ENCODE measurements at regions not wholly inside any gene's neighbourhood (a gene's known extent, or its start where the extent isn't known, plus 50 kb on each side); places are given as distances from the start of the nearest gene placed in this dataset.

- TF ChIP-seq ZBTB33 (IDR thresholded peaks at IDR 0.05; ENCODE audit: extremely low read depth, insufficient replicate concordance, low read length) (no peak), EGR1 (IDR thresholded peaks at IDR 0.05; ENCODE audit: low read depth) (no peak), SP1 (IDR thresholded peaks at IDR 0.05; ENCODE audit: low read depth) (no peak), EZH2phosphoT487 (IDR thresholded peaks at IDR 0.05; ENCODE audit: borderline replicate concordance) (no peak)
- TF ChIP-seq, protein P1, sequence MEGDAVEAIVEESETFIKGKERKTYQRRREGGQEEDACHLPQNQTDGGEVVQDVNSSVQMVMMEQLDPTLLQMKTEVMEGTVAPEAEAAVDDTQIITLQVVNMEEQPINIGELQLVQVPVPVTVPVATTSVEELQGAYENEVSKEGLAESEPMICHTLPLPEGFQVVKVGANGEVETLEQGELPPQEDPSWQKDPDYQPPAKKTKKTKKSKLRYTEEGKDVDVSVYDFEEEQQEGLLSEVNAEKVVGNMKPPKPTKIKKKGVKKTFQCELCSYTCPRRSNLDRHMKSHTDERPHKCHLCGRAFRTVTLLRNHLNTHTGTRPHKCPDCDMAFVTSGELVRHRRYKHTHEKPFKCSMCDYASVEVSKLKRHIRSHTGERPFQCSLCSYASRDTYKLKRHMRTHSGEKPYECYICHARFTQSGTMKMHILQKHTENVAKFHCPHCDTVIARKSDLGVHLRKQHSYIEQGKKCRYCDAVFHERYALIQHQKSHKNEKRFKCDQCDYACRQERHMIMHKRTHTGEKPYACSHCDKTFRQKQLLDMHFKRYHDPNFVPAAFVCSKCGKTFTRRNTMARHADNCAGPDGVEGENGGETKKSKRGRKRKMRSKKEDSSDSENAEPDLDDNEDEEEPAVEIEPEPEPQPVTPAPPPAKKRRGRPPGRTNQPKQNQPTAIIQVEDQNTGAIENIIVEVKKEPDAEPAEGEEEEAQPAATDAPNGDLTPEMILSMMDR (IDR thresholded peaks at IDR 0.05 in 2 of 3, conservative IDR thresholded peaks at IDR 0.05 in 1 of 3; ENCODE audit: borderline replicate concordance in 1 of 3, insufficient read depth in 1 of 3, low read depth in 2 of 3, low read length in 2 of 3) = no peak
Measured at GRCh38 chr6:20301256-20301655, 89.0 kb upstream of the MBOAT1 start (continued).

DNA sequence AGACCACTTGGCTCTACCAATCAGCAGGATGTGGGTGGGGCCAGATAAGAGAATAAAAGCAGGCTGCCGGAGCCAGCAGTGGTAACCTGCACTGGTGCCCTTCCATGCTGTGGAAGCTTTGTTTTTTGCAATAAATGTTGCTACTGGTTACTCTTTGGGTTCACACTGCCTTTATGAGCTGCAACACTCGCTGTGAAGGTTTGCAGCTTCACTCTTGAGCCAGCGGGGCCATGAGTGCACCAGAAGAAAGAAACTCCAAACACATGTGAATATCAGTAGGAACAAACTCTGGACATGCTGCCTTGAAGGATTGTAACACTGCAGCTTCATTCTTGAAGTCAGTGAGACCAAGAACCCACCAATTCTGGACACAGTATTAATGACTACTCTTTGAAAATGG lies 89.9 kb upstream of the MBOAT1 start:
- no TSS peak for BruUV-seq (replicated peaks)
- POLR2A ChIA-PET = interaction anchor here (2.5 kb wide), 1 partner anchor 18 kb away, joined by 8 read pairs; no protein-coding TSS in a partner anchor

More for the DNA sequence above, 89.9 kb upstream of the MBOAT1 start:
- Histone ChIP-seq H3K27ac (ENCODE audit: low read depth, low read length) (no peak overlapping the region), H2AFZ (ENCODE audit: low read depth, low read length, poor library complexity, severe bottlenecking) (no peak overlapping the region), H3K4me1 (ENCODE audit: control insufficient read depth in 1 of 2, insufficient read depth in 2 of 2, low read length in 2 of 2) (no peaks in the 10 kb centered on the region), H3K9ac (ENCODE audit: low read length) (no peak overlapping the region), H4K20me1 (ENCODE audit: insufficient read depth) (no peaks in the 10 kb centered on the region), H3K9me3 (ENCODE audit: control insufficient read depth in 1 of 2, insufficient read depth in 1 of 2, low read depth in 1 of 2, low read length in 2 of 2) (no peaks in the 10 kb centered on the region), H3K9me2 (ENCODE audit: insufficient read depth) (no peaks in the 10 kb centered on the region), H3K79me2 (ENCODE audit: insufficient read depth, low read length) (no peaks in the 10 kb centered on the region), H3K27me3 (ENCODE audit: insufficient read depth, low read length) (no peaks in the 10 kb centered on the region), H3K36me3 (ENCODE audit: control insufficient read depth in 1 of 2, insufficient read depth in 2 of 2, low read length in 2 of 2) (no peaks in the 10 kb centered on the region), H3K4me2 (ENCODE audit: low read length) (no peak overlapping the region), H3K4me3 (replicated peaks in 1 of 2; ENCODE audit: low read depth in 1 of 2, low read length in 2 of 2) (no peak overlapping the region)
- RAD21 ChIA-PET (ENCODE audit: low non-redundant PET in 1 of 2, low total read pairs in 2 of 2, uncharacterized antibody in 2 of 2, unreplicated experiment in 2 of 2) = no interaction called here
- DNase-seq (ENCODE audit: low read depth, low spot score) (no peak), ATAC-seq (no peak)
- TF ChIP-seq CBX3 (IDR thresholded peaks at IDR 0.05; ENCODE audit: low read depth) = no peak
- no peak for TF ChIP-seq ELF1 (IDR thresholded peaks at IDR 0.05; ENCODE audit: borderline replicate concordance, low read depth)
- no peak for TF ChIP-seq SIN3A (IDR thresholded peaks at IDR 0.05; ENCODE audit: low read depth)
- TF ChIP-seq, protein P2, sequence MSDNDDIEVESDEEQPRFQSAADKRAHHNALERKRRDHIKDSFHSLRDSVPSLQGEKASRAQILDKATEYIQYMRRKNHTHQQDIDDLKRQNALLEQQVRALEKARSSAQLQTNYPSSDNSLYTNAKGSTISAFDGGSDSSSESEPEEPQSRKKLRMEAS (IDR thresholded peaks at IDR 0.05) = no peak
- TF ChIP-seq, protein P3, sequence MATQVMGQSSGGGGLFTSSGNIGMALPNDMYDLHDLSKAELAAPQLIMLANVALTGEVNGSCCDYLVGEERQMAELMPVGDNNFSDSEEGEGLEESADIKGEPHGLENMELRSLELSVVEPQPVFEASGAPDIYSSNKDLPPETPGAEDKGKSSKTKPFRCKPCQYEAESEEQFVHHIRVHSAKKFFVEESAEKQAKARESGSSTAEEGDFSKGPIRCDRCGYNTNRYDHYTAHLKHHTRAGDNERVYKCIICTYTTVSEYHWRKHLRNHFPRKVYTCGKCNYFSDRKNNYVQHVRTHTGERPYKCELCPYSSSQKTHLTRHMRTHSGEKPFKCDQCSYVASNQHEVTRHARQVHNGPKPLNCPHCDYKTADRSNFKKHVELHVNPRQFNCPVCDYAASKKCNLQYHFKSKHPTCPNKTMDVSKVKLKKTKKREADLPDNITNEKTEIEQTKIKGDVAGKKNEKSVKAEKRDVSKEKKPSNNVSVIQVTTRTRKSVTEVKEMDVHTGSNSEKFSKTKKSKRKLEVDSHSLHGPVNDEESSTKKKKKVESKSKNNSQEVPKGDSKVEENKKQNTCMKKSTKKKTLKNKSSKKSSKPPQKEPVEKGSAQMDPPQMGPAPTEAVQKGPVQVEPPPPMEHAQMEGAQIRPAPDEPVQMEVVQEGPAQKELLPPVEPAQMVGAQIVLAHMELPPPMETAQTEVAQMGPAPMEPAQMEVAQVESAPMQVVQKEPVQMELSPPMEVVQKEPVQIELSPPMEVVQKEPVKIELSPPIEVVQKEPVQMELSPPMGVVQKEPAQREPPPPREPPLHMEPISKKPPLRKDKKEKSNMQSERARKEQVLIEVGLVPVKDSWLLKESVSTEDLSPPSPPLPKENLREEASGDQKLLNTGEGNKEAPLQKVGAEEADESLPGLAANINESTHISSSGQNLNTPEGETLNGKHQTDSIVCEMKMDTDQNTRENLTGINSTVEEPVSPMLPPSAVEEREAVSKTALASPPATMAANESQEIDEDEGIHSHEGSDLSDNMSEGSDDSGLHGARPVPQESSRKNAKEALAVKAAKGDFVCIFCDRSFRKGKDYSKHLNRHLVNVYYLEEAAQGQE (IDR thresholded peaks at IDR 0.05; ENCODE audit: low read depth) = no peak
- TF ChIP-seq SP1 (IDR thresholded peaks at IDR 0.05; ENCODE audit: low read depth) = no peak
- TF ChIP-seq YY1 (IDR thresholded peaks at IDR 0.05; ENCODE audit: extremely low read depth, insufficient replicate concordance, low read depth, low read length) = no peak
- intact Hi-C loops (cut with micrococcal nuclease) = no loop called here
- CTCF ChIA-PET = no interaction called here
